ENCODE measurements at regions not wholly inside any gene's neighbourhood (a gene's known extent, or its start where the extent isn't known, plus 50 kb on each side); places are given as distances from the start of the nearest gene placed in this dataset.

DNA sequence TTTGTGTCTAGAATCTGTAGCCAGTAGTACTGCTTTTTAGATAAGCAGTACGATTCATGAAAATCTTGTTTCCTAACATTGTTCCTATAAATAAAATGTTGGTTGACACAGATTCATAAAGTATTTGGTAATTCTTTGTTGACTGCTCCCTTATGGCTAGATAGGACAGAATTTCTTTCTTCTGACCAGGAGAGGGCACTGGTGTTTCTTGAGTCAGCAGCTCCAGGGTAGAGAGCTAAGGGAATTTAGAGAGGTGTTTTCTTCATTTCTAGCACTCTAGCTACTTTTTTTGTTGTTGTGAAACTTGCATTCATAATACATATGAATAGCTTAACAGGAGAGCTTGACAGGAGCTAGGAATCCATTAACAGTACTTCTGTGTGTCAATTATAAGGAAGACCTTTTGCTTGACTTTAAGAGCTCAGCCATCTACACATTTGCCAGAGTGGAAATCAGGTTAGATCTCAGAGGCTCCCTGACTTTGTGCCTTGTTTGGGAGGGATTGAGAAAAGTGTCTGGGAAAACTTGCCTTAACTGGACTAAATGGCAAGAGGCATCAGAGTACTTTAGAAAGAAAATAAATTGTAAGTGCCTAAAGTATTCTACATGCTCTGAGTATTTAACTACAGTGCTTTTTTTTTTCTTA lies 756.1 kb downstream of the SH3BGRL start:
- TF ChIP-seq STAT5B (CRISPR knock-in tag; IDR thresholded peaks at IDR 0.05): no peak
- TF ChIP-seq, protein P1, sequence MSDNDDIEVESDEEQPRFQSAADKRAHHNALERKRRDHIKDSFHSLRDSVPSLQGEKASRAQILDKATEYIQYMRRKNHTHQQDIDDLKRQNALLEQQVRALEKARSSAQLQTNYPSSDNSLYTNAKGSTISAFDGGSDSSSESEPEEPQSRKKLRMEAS (CRISPR knock-in tag; IDR thresholded peaks at IDR 0.05): no peak
- no peak for TF ChIP-seq CBX5 (IDR thresholded peaks at IDR 0.05; ENCODE audit: borderline replicate concordance, low read depth)
- TF ChIP-seq CREB1 (IDR thresholded peaks at IDR 0.05): no peak
- TF ChIP-seq CREB1 (CRISPR knock-in tag; IDR thresholded peaks at IDR 0.05): no peak
- TF ChIP-seq, protein P2, sequence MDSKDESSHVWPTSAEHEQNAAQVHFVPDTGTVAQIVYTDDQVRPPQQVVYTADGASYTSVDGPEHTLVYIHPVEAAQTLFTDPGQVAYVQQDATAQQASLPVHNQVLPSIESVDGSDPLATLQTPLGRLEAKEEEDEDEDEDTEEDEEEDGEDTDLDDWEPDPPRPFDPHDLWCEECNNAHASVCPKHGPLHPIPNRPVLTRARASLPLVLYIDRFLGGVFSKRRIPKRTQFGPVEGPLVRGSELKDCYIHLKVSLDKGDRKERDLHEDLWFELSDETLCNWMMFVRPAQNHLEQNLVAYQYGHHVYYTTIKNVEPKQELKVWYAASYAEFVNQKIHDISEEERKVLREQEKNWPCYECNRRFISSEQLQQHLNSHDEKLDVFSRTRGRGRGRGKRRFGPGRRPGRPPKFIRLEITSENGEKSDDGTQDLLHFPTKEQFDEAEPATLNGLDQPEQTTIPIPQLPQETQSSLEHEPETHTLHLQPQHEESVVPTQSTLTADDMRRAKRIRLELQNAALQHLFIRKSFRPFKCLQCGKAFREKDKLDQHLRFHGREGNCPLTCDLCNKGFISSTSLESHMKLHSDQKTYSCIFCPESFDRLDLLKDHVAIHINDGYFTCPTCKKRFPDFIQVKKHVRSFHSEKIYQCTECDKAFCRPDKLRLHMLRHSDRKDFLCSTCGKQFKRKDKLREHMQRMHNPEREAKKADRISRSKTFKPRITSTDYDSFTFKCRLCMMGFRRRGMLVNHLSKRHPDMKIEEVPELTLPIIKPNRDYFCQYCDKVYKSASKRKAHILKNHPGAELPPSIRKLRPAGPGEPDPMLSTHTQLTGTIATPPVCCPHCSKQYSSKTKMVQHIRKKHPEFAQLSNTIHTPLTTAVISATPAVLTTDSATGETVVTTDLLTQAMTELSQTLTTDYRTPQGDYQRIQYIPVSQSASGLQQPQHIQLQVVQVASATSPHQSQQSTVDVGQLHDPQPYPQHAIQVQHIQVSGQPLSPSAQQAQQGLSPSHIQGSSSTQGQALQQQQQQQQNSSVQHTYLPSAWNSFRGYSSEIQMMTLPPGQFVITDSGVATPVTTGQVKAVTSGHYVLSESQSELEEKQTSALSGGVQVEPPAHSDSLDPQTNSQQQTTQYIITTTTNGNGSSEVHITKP (IDR thresholded peaks at IDR 0.05; ENCODE audit: partially characterized antibody): no peak
- TF ChIP-seq GABPB1 (CRISPR knock-in tag; IDR thresholded peaks at IDR 0.05): no peak
- TF ChIP-seq PHF8 (IDR thresholded peaks at IDR 0.05; ENCODE audit: borderline replicate concordance, low read length): no peak

Measured in K562 (cell line).